OCI-LY1 (cell line): ENCODE measurements at regions not wholly inside any gene's neighbourhood (a gene's known extent, or its start where the extent isn't known, plus 50 kb on each side); places are given as distances from the start of the nearest gene placed in this dataset.

Source experiments
- H2AFZ ChIP-seq: fragments of 200-600 bp; sonication (generic), shearing (Covaris generic); 2 replicates; pipeline ENCODE4 v1.6.0; 2014; ENCODE audit warnings: antibody characterized with exemption, mild to moderate bottlenecking, low read length
- H3F3A ChIP-seq: fragments of 200-600 bp; sonication (generic), shearing (Covaris generic); 2 replicates; pipeline ENCODE4 v1.6.0; 2014; ENCODE audit warnings: mild to moderate bottlenecking, antibody characterized with exemption, low read length, moderate library complexity; ENCODE audit not compliant: insufficient read depth
- H3K27ac ChIP-seq: fragments of 200-600 bp; sonication (generic); 2 replicates; pipeline ENCODE4 v1.5.1; 2014; ENCODE audit warnings: low read length, mixed run types, mild to moderate bottlenecking, low read depth; ENCODE audit not compliant: poor library complexity, severe bottlenecking
- H3K27me3 ChIP-seq: fragments of 200-600 bp; sonication (generic); 2 replicates; pipeline ENCODE4 v1.6.0; 2014; ENCODE audit warnings: antibody characterized with exemption, mild to moderate bottlenecking, low read length, moderate library complexity; ENCODE audit not compliant: insufficient read depth
- H3K36me3 ChIP-seq: fragments of 200-600 bp; sonication (generic); 2 replicates; pipeline ENCODE4 v1.6.1; 2014; ENCODE audit warnings: mild to moderate bottlenecking, antibody characterized with exemption, low read length, moderate library complexity, mixed read lengths; ENCODE audit not compliant: insufficient read depth
- H3K4me1 ChIP-seq: fragments of 200-600 bp; sonication (generic); 2 replicates; pipeline ENCODE4 v1.5.1; 2014; ENCODE audit warnings: mild to moderate bottlenecking, low read length, moderate library complexity; ENCODE audit not compliant: insufficient read depth, severe bottlenecking
- H3K4me2 ChIP-seq: fragments of 200-600 bp; sonication (generic), shearing (Covaris generic); 2 replicates; pipeline ENCODE4 v1.6.1; 2014; ENCODE audit warnings: low read length
- H3K4me3 ChIP-seq: fragments of 200-600 bp; sonication (generic); 2 replicates; pipeline ENCODE4 v1.5.1; 2014; ENCODE audit warnings: low read length, low read depth, mild to moderate bottlenecking, mixed read lengths; ENCODE audit not compliant: poor library complexity, severe bottlenecking
- H3K79me2 ChIP-seq: fragments of 200-600 bp; shearing (Covaris generic); 2 replicates; pipeline ENCODE4 v1.6.1; 2016; ENCODE audit warnings: mixed run types, low read length, mixed read lengths; ENCODE audit not compliant: insufficient read depth
- H3K9ac ChIP-seq: fragments of 200-600 bp; sonication (generic), shearing (Covaris generic); 2 replicates; pipeline ENCODE4 v1.6.1; 2014; ENCODE audit warnings: mild to moderate bottlenecking, low read length, mixed read lengths
- H3K9me2 ChIP-seq: fragments of 200-600 bp; sonication (generic), shearing (Covaris generic); 2 replicates; pipeline ENCODE4 v1.6.1; 2014; ENCODE audit warnings: low read depth, mild to moderate bottlenecking, low read length, mixed read lengths
- H3K9me3 ChIP-seq: fragments of 200-600 bp; shearing (Covaris generic); 2 replicates; pipeline ENCODE4 v1.6.1; 2014; ENCODE audit warnings: low read length, mixed read lengths
- H4K20me1 ChIP-seq: fragments of 200-600 bp; sonication (generic), shearing (Covaris generic); 2 replicates; pipeline ENCODE4 v1.6.0; 2016; ENCODE audit warnings: mild to moderate bottlenecking, low read length; ENCODE audit not compliant: insufficient read depth
- EZH2 ChIP-seq: fragments of 200-600 bp; sonication (generic), shearing (Covaris generic); IDR thresholded peaks from 2 replicates; pipeline ENCODE4 v1.8.0; 2017; ENCODE audit warnings: borderline replicate concordance, mixed run types, mild to moderate bottlenecking, antibody characterized with exemption, low read length, moderate library complexity, mixed read lengths
- TF ChIP-seq, protein P1 (sequence below): fragments of 200-600 bp; sonication (generic), shearing (Covaris generic); IDR thresholded peaks from 2 replicates; pipeline ENCODE4 v1.5.1; 2017; ENCODE audit warnings: mild to moderate bottlenecking, antibody characterized with exemption, low read length, moderate library complexity, mixed read lengths

DNA sequence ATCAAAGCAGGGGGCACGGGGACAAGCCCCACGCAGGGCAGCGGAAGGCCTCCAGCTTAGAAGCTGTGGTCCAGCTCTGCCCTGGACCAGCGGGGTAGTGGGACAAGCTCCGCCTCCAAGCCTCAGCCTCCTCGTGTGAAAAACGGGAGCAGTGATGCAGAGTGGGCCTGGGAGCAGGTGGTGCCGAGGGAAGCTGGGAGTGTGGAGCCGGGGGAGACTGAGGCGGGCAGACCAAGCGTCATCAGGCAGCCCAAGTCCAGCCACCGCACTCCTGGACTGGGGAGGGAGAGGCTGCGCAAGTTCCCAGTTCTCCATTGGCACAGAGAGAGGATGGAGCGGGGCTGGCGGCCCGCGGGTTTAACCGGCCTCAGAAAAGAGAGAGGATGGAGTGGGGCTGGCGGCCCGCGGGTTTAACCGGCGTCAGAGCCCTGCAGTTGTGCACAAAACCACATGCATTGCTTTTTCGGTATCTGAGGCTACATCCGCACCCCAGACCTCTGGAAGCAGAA lies 68.1 kb upstream of the PHF21B start:
- TF ChIP-seq EZH2: no peak
- TF ChIP-seq, protein P1, sequence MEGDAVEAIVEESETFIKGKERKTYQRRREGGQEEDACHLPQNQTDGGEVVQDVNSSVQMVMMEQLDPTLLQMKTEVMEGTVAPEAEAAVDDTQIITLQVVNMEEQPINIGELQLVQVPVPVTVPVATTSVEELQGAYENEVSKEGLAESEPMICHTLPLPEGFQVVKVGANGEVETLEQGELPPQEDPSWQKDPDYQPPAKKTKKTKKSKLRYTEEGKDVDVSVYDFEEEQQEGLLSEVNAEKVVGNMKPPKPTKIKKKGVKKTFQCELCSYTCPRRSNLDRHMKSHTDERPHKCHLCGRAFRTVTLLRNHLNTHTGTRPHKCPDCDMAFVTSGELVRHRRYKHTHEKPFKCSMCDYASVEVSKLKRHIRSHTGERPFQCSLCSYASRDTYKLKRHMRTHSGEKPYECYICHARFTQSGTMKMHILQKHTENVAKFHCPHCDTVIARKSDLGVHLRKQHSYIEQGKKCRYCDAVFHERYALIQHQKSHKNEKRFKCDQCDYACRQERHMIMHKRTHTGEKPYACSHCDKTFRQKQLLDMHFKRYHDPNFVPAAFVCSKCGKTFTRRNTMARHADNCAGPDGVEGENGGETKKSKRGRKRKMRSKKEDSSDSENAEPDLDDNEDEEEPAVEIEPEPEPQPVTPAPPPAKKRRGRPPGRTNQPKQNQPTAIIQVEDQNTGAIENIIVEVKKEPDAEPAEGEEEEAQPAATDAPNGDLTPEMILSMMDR: no peak
- Histone ChIP-seq H3K9me3 (no peaks in the 10 kb centered on the region), H4K20me1 (no peaks in the 10 kb centered on the region), H2AFZ (no peak overlapping the region), H3K4me2 (no peak overlapping the region), H3K9me2 (no peaks in the 10 kb centered on the region), H3K27me3 (peaks cover 9% of the 10 kb centered on the region), H3K9ac (no peak overlapping the region), H3F3A (no peaks in the 10 kb centered on the region), H3K4me1 (no peaks in the 10 kb centered on the region), H3K27ac (no peak overlapping the region), H3K36me3 (no peaks in the 10 kb centered on the region), H3K79me2 (no peaks in the 10 kb centered on the region), H3K4me3 (no peak overlapping the region)

DNA sequence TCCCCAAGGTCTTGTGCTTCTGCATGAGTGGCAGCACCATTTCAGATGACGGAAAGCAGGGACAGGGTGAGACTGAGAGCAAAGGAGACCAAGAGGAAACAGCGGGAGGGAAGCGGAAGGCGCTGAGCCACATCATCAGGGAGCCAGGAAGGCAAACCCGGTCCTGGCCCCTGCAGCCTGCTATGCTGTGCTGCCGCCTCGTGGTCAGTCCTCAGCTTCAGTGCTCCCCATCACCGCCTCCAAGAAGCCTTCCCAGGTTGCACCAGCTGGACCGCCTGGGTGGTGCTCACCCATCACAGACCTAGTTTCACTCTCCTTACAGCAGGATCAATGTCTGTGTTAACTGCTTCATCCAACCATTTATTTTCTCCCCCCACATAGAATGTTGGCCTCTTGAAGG lies 73.0 kb upstream of the PHF21B start:
- no peak overlapping the region for H3K9ac ChIP-seq
- no peak overlapping the region for H3K4me2 ChIP-seq
- H3K79me2 ChIP-seq: no peaks in the 10 kb centered on the region
- H3K9me3 ChIP-seq: no peaks in the 10 kb centered on the region
- no peaks in the 10 kb centered on the region for H3K9me2 ChIP-seq
- H3K4me3 ChIP-seq: no peak overlapping the region
- TF ChIP-seq EZH2: no peak
- TF ChIP-seq, protein P1: peak; percentile 43; the same call in 1 of the 2 replicates
- no peaks in the 10 kb centered on the region for H4K20me1 ChIP-seq
- no peaks in the 10 kb centered on the region for H3K36me3 ChIP-seq
- H2AFZ ChIP-seq: no peak overlapping the region
- no peak overlapping the region for H3K27ac ChIP-seq
- H3K27me3 ChIP-seq: 0 out of 2 replicates have a peak, but pooled peaks cover 9% of the 10 kb centered on the region
- no peaks in the 10 kb centered on the region for H3K4me1 ChIP-seq
- no peaks in the 10 kb centered on the region for H3F3A ChIP-seq

DNA sequence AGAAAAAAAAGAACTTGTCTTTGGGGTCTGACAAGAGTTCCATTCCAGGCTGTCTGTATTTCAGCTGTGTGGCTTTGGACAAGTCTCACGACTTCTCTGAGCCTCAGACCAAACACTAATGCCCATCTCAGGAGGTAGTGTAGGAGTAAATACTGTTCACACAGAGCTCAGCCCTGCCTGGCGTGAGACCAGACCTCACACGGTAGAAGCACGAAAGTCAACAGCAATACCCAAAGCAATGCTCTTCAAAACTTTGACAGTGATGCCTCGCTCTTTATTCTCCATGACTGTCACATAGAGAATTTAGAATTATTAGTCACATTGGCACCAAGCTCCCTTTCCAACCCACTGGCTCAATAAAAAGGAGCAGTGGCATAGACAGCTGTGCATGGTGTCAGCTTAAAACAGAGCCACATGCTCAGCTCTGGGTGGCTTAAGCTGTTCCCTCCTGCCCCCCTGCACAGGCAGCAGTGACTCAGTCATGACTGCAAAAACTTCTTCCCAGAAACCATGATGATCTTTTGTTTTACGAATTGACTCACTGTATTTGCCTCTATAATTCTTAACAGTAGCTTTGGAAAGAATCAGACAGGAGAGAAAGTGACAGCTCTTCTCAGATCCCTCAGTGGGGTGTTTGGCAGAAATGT lies 74.0 kb upstream of the PHF21B start:
- Histone ChIP-seq H3K9me3 (no peaks in the 10 kb centered on the region), H3K27me3 (peaks cover 9% of the 10 kb centered on the region; the same call in 1 of the 2 replicates), H3K27ac (no peak overlapping the region), H3F3A (no peaks in the 10 kb centered on the region), H3K79me2 (no peaks in the 10 kb centered on the region), H3K9ac (no peak overlapping the region), H3K4me2 (no peak overlapping the region), H3K4me1 (no peaks in the 10 kb centered on the region), H4K20me1 (no peaks in the 10 kb centered on the region), H3K4me3 (no peak overlapping the region), H3K9me2 (no peaks in the 10 kb centered on the region), H2AFZ (no peak overlapping the region), H3K36me3 (no peaks in the 10 kb centered on the region)
- TF ChIP-seq, protein P1: no peak
- no peak for TF ChIP-seq EZH2
